HL-60 (cell line): ENCODE measurements at regions not wholly inside any gene's neighbourhood (a gene's known extent, or its start where the extent isn't known, plus 50 kb on each side); places are given as distances from the start of the nearest gene placed in this dataset.

Source experiments
- DNase-seq, 2 experiments: peaks; one replicate each; pipeline ENCODE4 v3.0.0-alpha.2; 2010 to 2020; ENCODE audit warnings: low read depth in 1 of 2, low spot score in 1 of 2
- H3K27ac ChIP-seq: fragments of 250-450 bp; sonication (Bioruptor Pico); replicated peaks from 2 replicates; pipeline ENCODE4 v1.5.1; 2020; ENCODE audit warnings: mild to moderate bottlenecking, moderate library complexity
- H3K27me3 ChIP-seq: fragments of 250-450 bp; sonication (Bioruptor Pico); 2 replicates; pipeline ENCODE4 v1.5.1; 2021; ENCODE audit warnings: mild to moderate bottlenecking, moderate library complexity; ENCODE audit not compliant: insufficient read depth, poor library complexity, severe bottlenecking
- H3K4me3 ChIP-seq: replicated peaks from 2 replicates; pipeline ENCODE4 v1.5.1; 2011; ENCODE audit warnings: mild to moderate bottlenecking, control low read depth, low read length; ENCODE audit not compliant: insufficient read depth
- CTCF ChIP-seq: IDR thresholded peaks from one replicate; pipeline ENCODE4 v1.5.1; 2011; ENCODE audit warnings: low read length, control low read depth, inconsistent platforms; ENCODE audit not compliant: insufficient read depth
- GABPA ChIP-seq: IDR thresholded peaks from 2 replicates; pipeline ENCODE4 v1.6.1; 2012; ENCODE audit warnings: low read depth
- POLR2AphosphoS5 ChIP-seq: IDR thresholded peaks from 2 replicates; pipeline ENCODE4 v1.6.1; 2012; ENCODE audit warnings: low read depth
- REST ChIP-seq: IDR thresholded peaks from 2 replicates; pipeline ENCODE4 v1.6.1; 2012; ENCODE audit warnings: low read depth; ENCODE audit not compliant: insufficient replicate concordance
- SPI1 ChIP-seq: IDR thresholded peaks from 2 replicates; pipeline ENCODE4 v1.6.1; 2012; ENCODE audit warnings: low read depth, mild to moderate bottlenecking, borderline replicate concordance

DNA sequence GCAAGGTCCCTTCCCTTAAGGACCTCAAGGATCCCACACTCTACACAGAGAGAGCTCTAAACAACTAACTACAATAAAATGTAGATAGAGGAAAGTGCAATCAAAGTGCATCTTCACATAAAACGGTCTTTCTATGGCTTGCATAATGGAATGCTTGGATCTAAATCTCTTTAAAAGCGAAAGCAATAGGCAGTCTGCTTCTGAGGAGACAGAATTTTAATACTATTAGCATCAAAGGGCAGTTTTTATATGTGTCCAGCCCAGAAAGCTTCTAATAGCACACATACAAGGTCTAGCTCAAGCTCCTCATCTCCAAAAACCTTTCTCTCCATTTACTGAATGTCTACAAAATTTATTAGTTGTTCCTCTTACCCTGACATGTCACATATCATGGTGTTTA is 101.5 kb upstream of the C1GALT1 start:
- Histone ChIP-seq H3K4me3 (no peak overlapping the region), H3K27me3 (no peaks in the 10 kb centered on the region), H3K27ac (no peak overlapping the region)
- no peak for TF ChIP-seq POLR2AphosphoS5
- no peak for TF ChIP-seq GABPA
- no peak for TF ChIP-seq CTCF
- no peak for TF ChIP-seq REST
- TF ChIP-seq SPI1 = no peak
- DNase-seq = no peak

DNA sequence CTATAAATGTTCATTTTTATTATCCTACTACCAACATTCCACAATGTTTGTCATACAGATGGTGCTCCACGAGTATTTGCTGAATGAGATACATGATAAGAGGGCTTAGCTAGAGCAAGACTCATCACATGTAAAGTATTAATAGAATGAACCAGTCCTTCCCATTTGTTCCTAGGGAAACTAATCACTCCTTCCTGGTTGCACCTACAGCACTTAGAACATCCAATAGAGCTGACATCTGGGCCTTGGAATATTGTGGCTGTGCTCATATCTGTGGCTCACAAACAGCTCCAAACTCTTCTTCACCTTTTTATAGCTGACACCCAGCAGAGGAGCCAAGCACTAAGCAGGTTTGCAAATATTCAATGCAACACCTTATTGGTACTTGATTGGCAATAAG is 91.9 kb upstream of the C1GALT1 start:
- no peak overlapping the region for H3K4me3 ChIP-seq
- H3K27ac ChIP-seq = no peak overlapping the region
- no peak for DNase-seq
- TF ChIP-seq REST (no peak), POLR2AphosphoS5 (no peak), CTCF (no peak), GABPA (no peak), SPI1 (no peak)
- no peaks in the 10 kb centered on the region for H3K27me3 ChIP-seq

DNA sequence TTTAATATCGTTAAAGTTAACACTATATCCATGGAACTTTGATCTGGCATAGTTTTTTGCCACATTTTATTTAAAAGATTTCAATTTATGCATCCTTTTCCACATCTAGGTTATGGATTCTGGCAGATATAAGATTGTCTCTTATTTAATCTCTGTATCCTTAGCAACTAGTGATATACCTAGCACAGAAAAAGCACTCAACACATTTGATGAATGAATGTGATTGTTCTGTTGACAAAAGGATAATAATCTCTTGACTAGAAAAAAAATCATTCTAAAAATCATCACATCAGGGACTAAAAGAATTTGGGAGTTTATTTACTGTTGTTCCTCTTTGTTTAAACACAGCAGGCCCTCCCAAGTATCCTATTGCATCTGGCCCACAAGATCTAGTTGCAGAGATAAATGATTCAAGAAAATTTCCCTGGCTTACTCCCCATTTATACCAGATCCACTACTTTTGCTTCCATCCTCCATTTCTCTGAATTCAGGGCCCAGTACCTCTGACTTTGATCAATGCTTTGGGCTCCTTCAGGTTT is 84.0 kb upstream of the C1GALT1 start:
- TF ChIP-seq POLR2AphosphoS5 (no peak), GABPA (no peak), REST (no peak), SPI1 (no peak), CTCF (no peak)
- Histone ChIP-seq H3K27me3 (no peaks in the 10 kb centered on the region), H3K4me3 (no peak overlapping the region), H3K27ac (no peak overlapping the region)
- no peak for DNase-seq
